H9 (cell line): ENCODE measurements at regions not wholly inside any gene's neighbourhood (a gene's known extent, or its start where the extent isn't known, plus 50 kb on each side); places are given as distances from the start of the nearest gene placed in this dataset.

Experiments
- DNase-seq: peaks from one replicate; pipeline ENCODE4 v3.0.0-alpha.2; 2017
- H2AFZ ChIP-seq: one replicate; pipeline ENCODE4 v1.6.1; 2013; ENCODE audit warnings: mild to moderate bottlenecking, low read length, control low read depth, moderate library complexity
- H2AK5ac ChIP-seq: 2 replicates; pipeline ENCODE4 v1.6.1; 2013; ENCODE audit warnings: low read length, control low read depth, mixed read lengths; ENCODE audit not compliant: insufficient read length
- H2BK120ac ChIP-seq: one replicate; pipeline ENCODE4 v1.6.1; 2013; ENCODE audit warnings: low read depth, mild to moderate bottlenecking, low read length, control low read depth, inconsistent platforms; ENCODE audit not compliant: poor library complexity, severe bottlenecking
- H2BK12ac ChIP-seq: 2 replicates; pipeline ENCODE4 v1.6.1; 2013; ENCODE audit warnings: low read length, control low read depth, mixed read lengths, low read depth; ENCODE audit not compliant: insufficient read length
- H2BK15ac ChIP-seq: 2 replicates; pipeline ENCODE4 v1.6.1; 2013; ENCODE audit warnings: low read depth, low read length, control low read depth
- H2BK20ac ChIP-seq: one replicate; pipeline ENCODE4 v1.6.1; 2013; ENCODE audit warnings: low read depth, mild to moderate bottlenecking, low read length, control low read depth, inconsistent platforms; ENCODE audit not compliant: poor library complexity, severe bottlenecking
- H2BK5ac ChIP-seq: 2 replicates; pipeline ENCODE4 v1.6.1; 2013; ENCODE audit warnings: low read length, control low read depth, mixed read lengths; ENCODE audit not compliant: insufficient read length
- H3K14ac ChIP-seq: 2 replicates; pipeline ENCODE4 v1.6.1; 2013; ENCODE audit warnings: low read length, control low read depth; ENCODE audit not compliant: insufficient read depth
- H3K18ac ChIP-seq: 2 replicates; pipeline ENCODE4 v1.6.1; 2013; ENCODE audit warnings: low read depth, mild to moderate bottlenecking, mixed read lengths, low read length, control low read depth; ENCODE audit not compliant: insufficient read length
- H3K23ac ChIP-seq: 2 replicates; pipeline ENCODE4 v1.6.1; 2013; ENCODE audit warnings: low read length, control low read depth, mixed read lengths, low read depth; ENCODE audit not compliant: insufficient read length
- H3K23me2 ChIP-seq: 2 replicates; pipeline ENCODE4 v1.6.1; 2013; ENCODE audit warnings: low read depth, mild to moderate bottlenecking, mixed read lengths, low read length, control low read depth; ENCODE audit not compliant: insufficient read length, poor library complexity, severe bottlenecking
- H3K27ac ChIP-seq: 2 replicates; pipeline ENCODE4 v1.5.1; 2013; ENCODE audit warnings: low read length, control low read depth, mixed read lengths, low read depth; ENCODE audit not compliant: insufficient read length
- H3K27me3 ChIP-seq: 2 replicates; pipeline ENCODE4 v1.6.1; 2013; ENCODE audit warnings: low read length, control low read depth, inconsistent platforms; ENCODE audit not compliant: insufficient read depth
- H3K4ac ChIP-seq: 2 replicates; pipeline ENCODE4 v1.6.1; 2013; ENCODE audit warnings: low read depth, mild to moderate bottlenecking, control low read depth, inconsistent platforms, low read length, moderate library complexity
- H3K4me1 ChIP-seq: 2 replicates; pipeline ENCODE4 v1.6.1; 2013; ENCODE audit warnings: low read length, control low read depth, inconsistent platforms; ENCODE audit not compliant: insufficient read depth
- H3K4me2 ChIP-seq: 2 replicates; pipeline ENCODE4 v1.6.1; 2013; ENCODE audit warnings: low read length, control low read depth, mixed read lengths; ENCODE audit not compliant: insufficient read length, insufficient read depth
- H3K56ac ChIP-seq: 2 replicates; pipeline ENCODE4 v1.6.1; 2013; ENCODE audit warnings: low read depth, mild to moderate bottlenecking, mixed read lengths, low read length, control low read depth; ENCODE audit not compliant: insufficient read length
- H3K79me1 ChIP-seq: 2 replicates; pipeline ENCODE4 v1.6.1; 2013; ENCODE audit warnings: low read depth, mild to moderate bottlenecking, moderate library complexity, low read length, control low read depth, inconsistent platforms; ENCODE audit not compliant: insufficient read depth, poor library complexity, severe bottlenecking
- H3K79me2 ChIP-seq: 2 replicates; pipeline ENCODE4 v1.6.1; 2013; ENCODE audit warnings: low read length, control low read depth, inconsistent platforms; ENCODE audit not compliant: insufficient read depth
- H3K9ac ChIP-seq: 2 replicates; pipeline ENCODE4 v1.6.1; 2013; ENCODE audit warnings: low read length, control low read depth, mixed read lengths; ENCODE audit not compliant: insufficient read length; ENCODE audit errors: extremely low read depth
- H3K9me3 ChIP-seq: one replicate; pipeline ENCODE4 v1.6.1; 2013; ENCODE audit warnings: low read depth, low read length, inconsistent platforms; ENCODE audit not compliant: control insufficient read depth
- H3T11ph ChIP-seq: one replicate; pipeline ENCODE4 v1.6.1; 2013; ENCODE audit warnings: mild to moderate bottlenecking, low read length, control low read depth, inconsistent platforms
- H4K20me1 ChIP-seq: one replicate; pipeline ENCODE4 v1.6.1; 2013; ENCODE audit not compliant: control insufficient read depth, insufficient read length, insufficient read depth
- H4K5ac ChIP-seq: 2 replicates; pipeline ENCODE4 v1.6.1; 2013; ENCODE audit warnings: low read depth, mild to moderate bottlenecking, mixed read lengths, low read length, control low read depth; ENCODE audit not compliant: insufficient read length
- H4K8ac ChIP-seq: replicated peaks from 2 replicates; pipeline ENCODE4 v1.6.1; 2013; ENCODE audit warnings: low read length, control low read depth, mixed read lengths, low read depth; ENCODE audit not compliant: insufficient read length
- H4K91ac ChIP-seq: 2 replicates; pipeline ENCODE4 v1.6.1; 2013; ENCODE audit warnings: low read depth, mild to moderate bottlenecking, moderate library complexity, mixed read lengths, low read length, control low read depth; ENCODE audit not compliant: insufficient read length
- H3K27ac Mint-ChIP-seq, 3 experiments: 2 replicates in 2 of 3; 3 replicates in 1 of 3; pipeline ENCODE4 v1.8.0; 2020 to 2021; ENCODE audit warnings: mixed read lengths in 3 of 3, mild to moderate bottlenecking in 1 of 3, moderate library complexity in 1 of 3
- H3K27me3 Mint-ChIP-seq: 2 replicates; pipeline ENCODE4 v1.8.0; 2021; ENCODE audit warnings: low read depth, mild to moderate bottlenecking, moderate library complexity, mixed read lengths
- H3K36me3 Mint-ChIP-seq, 3 experiments: 2 replicates in 2 of 3; 3 replicates in 1 of 3; pipeline ENCODE4 v1.8.0; 2020 to 2021; ENCODE audit warnings: low read depth in 3 of 3, mixed read lengths in 3 of 3; ENCODE audit not compliant: insufficient read depth in 1 of 3
- H3K4me1 Mint-ChIP-seq, 2 experiments: 2 replicates each; pipeline ENCODE4 v1.8.0; 2020; ENCODE audit warnings: mixed read lengths in 2 of 2
- H3K4me3 Mint-ChIP-seq, 2 experiments: 2 replicates in 1 of 2; 3 replicates in 1 of 2; pipeline ENCODE4 v1.8.0; 2020 to 2021; ENCODE audit warnings: mild to moderate bottlenecking in 2 of 2, mixed read lengths in 2 of 2, moderate library complexity in 1 of 2
- H3K9me3 Mint-ChIP-seq, 2 experiments: 2 replicates in 1 of 2; 3 replicates in 1 of 2; pipeline ENCODE4 v1.8.0; 2020; ENCODE audit warnings: mild to moderate bottlenecking in 2 of 2, mixed read lengths in 2 of 2, moderate library complexity in 1 of 2
- WGBS: extraction: QIAGEN DNeasy Blood & Tissue Kit; methylation state at CpG from one replicate; pipeline ENCODE4 v1.1.7; 2013; ENCODE audit warnings: missing lambda C conversion rate, low lambda C conversion rate, mixed read lengths; ENCODE audit not compliant: insufficient read length; ENCODE audit errors: extremely low coverage; 5-methylcytosine and 5-hydroxymethylcytosine counted together
- TF ChIP-seq, protein P1 (sequence below): fragments of 200-600 bp; sonication (generic); conservative IDR thresholded peaks from 3 replicates; pipeline ENCODE4 v1.8.0; 2021; ENCODE audit warnings: antibody characterized with exemption, mild to moderate bottlenecking

DNA sequence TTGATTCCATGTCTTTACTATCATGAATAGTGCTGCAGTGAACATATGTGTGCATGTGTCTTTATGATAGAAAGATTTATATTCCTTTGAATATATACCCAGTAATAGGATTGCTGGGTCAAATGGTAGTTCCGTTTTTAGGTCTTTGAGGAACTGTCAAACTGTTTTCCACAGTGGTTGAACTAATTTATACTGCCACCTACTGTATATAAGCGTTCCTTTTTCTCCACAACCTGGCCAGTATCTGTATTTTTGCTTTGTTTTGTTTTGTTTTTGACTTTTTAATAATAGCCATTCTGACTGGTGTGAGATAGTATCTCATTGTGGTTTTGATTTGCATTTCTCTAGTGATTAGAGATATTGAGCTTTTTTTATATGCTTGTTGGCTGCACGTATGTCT is 641.6 kb downstream of the SUCLG1 start:
- Mint-ChIP-seq H3K36me3 (no peaks in the 10 kb centered on the region), H3K4me1 (no peaks in the 10 kb centered on the region), H3K4me3 (no peak overlapping the region), H3K9me3 (no peaks in the 10 kb centered on the region), H3K27me3 (no peaks in the 10 kb centered on the region), H3K27ac (no peak overlapping the region)
- H3K79me2 ChIP-seq: no peaks in the 10 kb centered on the region
- no CpG with 5 or more reads among the region's 3 CpGs for WGBS
- H4K20me1 ChIP-seq: no peaks in the 10 kb centered on the region
- H2AFZ ChIP-seq: no peak overlapping the region
- H4K8ac ChIP-seq: no peak overlapping the region
- H3K4me2 ChIP-seq: no peak overlapping the region
- no peak for DNase-seq
- no peak overlapping the region for H2BK12ac ChIP-seq
- no peak overlapping the region for H2BK20ac ChIP-seq
- TF ChIP-seq, protein P1, sequence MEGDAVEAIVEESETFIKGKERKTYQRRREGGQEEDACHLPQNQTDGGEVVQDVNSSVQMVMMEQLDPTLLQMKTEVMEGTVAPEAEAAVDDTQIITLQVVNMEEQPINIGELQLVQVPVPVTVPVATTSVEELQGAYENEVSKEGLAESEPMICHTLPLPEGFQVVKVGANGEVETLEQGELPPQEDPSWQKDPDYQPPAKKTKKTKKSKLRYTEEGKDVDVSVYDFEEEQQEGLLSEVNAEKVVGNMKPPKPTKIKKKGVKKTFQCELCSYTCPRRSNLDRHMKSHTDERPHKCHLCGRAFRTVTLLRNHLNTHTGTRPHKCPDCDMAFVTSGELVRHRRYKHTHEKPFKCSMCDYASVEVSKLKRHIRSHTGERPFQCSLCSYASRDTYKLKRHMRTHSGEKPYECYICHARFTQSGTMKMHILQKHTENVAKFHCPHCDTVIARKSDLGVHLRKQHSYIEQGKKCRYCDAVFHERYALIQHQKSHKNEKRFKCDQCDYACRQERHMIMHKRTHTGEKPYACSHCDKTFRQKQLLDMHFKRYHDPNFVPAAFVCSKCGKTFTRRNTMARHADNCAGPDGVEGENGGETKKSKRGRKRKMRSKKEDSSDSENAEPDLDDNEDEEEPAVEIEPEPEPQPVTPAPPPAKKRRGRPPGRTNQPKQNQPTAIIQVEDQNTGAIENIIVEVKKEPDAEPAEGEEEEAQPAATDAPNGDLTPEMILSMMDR: peak; percentile 66; the same call in 2 of the 3 replicates
- H3K27me3 ChIP-seq: no peaks in the 10 kb centered on the region
- H3K14ac ChIP-seq: no peak overlapping the region
- H3K18ac ChIP-seq: no peak overlapping the region
- H3K27ac ChIP-seq: no peak overlapping the region
- no peaks in the 10 kb centered on the region for H3K79me1 ChIP-seq
- H2BK120ac ChIP-seq: no peak overlapping the region
- H3K23me2 ChIP-seq: no peaks in the 10 kb centered on the region
- H3K4me1 ChIP-seq: no peaks in the 10 kb centered on the region
- no peaks in the 10 kb centered on the region for H3K9me3 ChIP-seq
- H3K4ac ChIP-seq: no peak overlapping the region
- no peak overlapping the region for H2AK5ac ChIP-seq
- H3K56ac ChIP-seq: no peak overlapping the region
- H3K9ac ChIP-seq: no peak overlapping the region
- H4K5ac ChIP-seq: no peak overlapping the region
- H2BK15ac ChIP-seq: no peak overlapping the region
- no peak overlapping the region for H4K91ac ChIP-seq
- no peak overlapping the region for H3K23ac ChIP-seq
- no peak overlapping the region for H3T11ph ChIP-seq
- H2BK5ac ChIP-seq: no peak overlapping the region
